Neuronal stem cell (in vitro differentiated cells): ENCODE measurements at regions not wholly inside any gene's neighbourhood (a gene's known extent, or its start where the extent isn't known, plus 50 kb on each side); places are given as distances from the start of the nearest gene placed in this dataset.

Source experiments
- DNase-seq: peaks from one replicate; pipeline ENCODE4 v3.0.0-alpha.2; 2013; ENCODE audit warnings: low spot score
- H2AFZ ChIP-seq: one replicate; pipeline ENCODE4 v1.6.1; 2013; ENCODE audit warnings: mild to moderate bottlenecking, low read length, inconsistent platforms
- H2AK5ac ChIP-seq: 2 replicates; pipeline ENCODE4 v1.6.1; 2013; ENCODE audit warnings: low read depth, mild to moderate bottlenecking, inconsistent platforms, low read length, moderate library complexity, mixed read lengths
- H2BK120ac ChIP-seq: 2 replicates; pipeline ENCODE4 v1.6.1; 2013; ENCODE audit warnings: low read depth, mild to moderate bottlenecking, inconsistent platforms, low read length, moderate library complexity, mixed read lengths
- H2BK12ac ChIP-seq: one replicate; pipeline ENCODE4 v1.6.1; 2013; ENCODE audit warnings: low read length, inconsistent platforms
- H2BK15ac ChIP-seq: 2 replicates; pipeline ENCODE4 v1.6.1; 2013; ENCODE audit warnings: mild to moderate bottlenecking, low read length, inconsistent platforms, mixed read lengths
- H2BK5ac ChIP-seq: one replicate; pipeline ENCODE4 v1.6.1; 2013; ENCODE audit warnings: inconsistent platforms, mild to moderate bottlenecking, low read length, moderate library complexity
- H3K14ac ChIP-seq: one replicate; pipeline ENCODE4 v1.6.1; 2013; ENCODE audit warnings: low read length, inconsistent platforms
- H3K18ac ChIP-seq: 2 replicates; pipeline ENCODE4 v1.6.1; 2013; ENCODE audit warnings: low read length, inconsistent platforms
- H3K23ac ChIP-seq: 2 replicates; pipeline ENCODE4 v1.6.1; 2013; ENCODE audit warnings: low read depth, mild to moderate bottlenecking, mixed read lengths, low read length, inconsistent platforms; ENCODE audit not compliant: poor library complexity
- H3K27ac ChIP-seq: replicated peaks from 3 replicates; pipeline ENCODE4 v1.5.1; 2013; ENCODE audit warnings: low read length, inconsistent platforms
- H3K27me3 ChIP-seq, 3 experiments: 2 replicates each; pipeline ENCODE4 v1.6.1; 2013; ENCODE audit warnings: low read length in 3 of 3, mild to moderate bottlenecking in 2 of 3, inconsistent platforms in 1 of 3, low read depth in 1 of 3, mixed read lengths in 1 of 3, moderate library complexity in 1 of 3; ENCODE audit not compliant: control insufficient read depth in 3 of 3, insufficient read depth in 3 of 3
- H3K36me3 ChIP-seq, 2 donors: replicated peaks in 1 of 2; 2 replicates each; pipeline ENCODE4 v1.6.1; 2013; ENCODE audit warnings: low read length in 2 of 2; ENCODE audit not compliant: control insufficient read depth in 2 of 2, insufficient read depth in 2 of 2
- H3K4ac ChIP-seq: 2 replicates; pipeline ENCODE4 v1.6.1; 2013; ENCODE audit warnings: inconsistent platforms, mild to moderate bottlenecking, low read length, moderate library complexity
- H3K4me1 ChIP-seq, 2 donors: 1 replicate in 1 of 2; 2 replicates in 1 of 2; pipeline ENCODE4 v1.6.1; 2013; ENCODE audit warnings: low read length in 2 of 2, low read depth in 1 of 2; ENCODE audit not compliant: control insufficient read depth in 2 of 2, insufficient read depth in 1 of 2
- H3K4me2 ChIP-seq: one replicate; pipeline ENCODE4 v1.6.1; 2013; ENCODE audit warnings: mild to moderate bottlenecking, low read length, inconsistent platforms; ENCODE audit not compliant: insufficient read depth, poor library complexity, severe bottlenecking
- H3K4me3 ChIP-seq, 2 donors: 2 replicates each; pipeline ENCODE4 v1.5.1; 2013; ENCODE audit warnings: low read length in 2 of 2, mild to moderate bottlenecking in 2 of 2, inconsistent platforms in 1 of 2, moderate library complexity in 1 of 2
- H3K79me1 ChIP-seq: one replicate; pipeline ENCODE4 v1.6.1; 2013; ENCODE audit warnings: low read depth, mild to moderate bottlenecking, inconsistent platforms, low read length, moderate library complexity
- H3K9ac ChIP-seq: one replicate; pipeline ENCODE4 v1.6.1; 2013; ENCODE audit warnings: mild to moderate bottlenecking, low read depth, low read length, inconsistent platforms; ENCODE audit not compliant: poor library complexity
- H3K9me3 ChIP-seq, 2 donors: replicated peaks in 1 of 2; 2 replicates each; pipeline versions ENCODE3 to v1.6.1; 2013; ENCODE audit warnings: low read length in 2 of 2, mild to moderate bottlenecking in 2 of 2, inconsistent platforms in 1 of 2, low read depth in 1 of 2, mixed read lengths in 1 of 2, moderate library complexity in 1 of 2; ENCODE audit not compliant: control insufficient read depth in 2 of 2, insufficient read depth in 1 of 2
- H4K8ac ChIP-seq: one replicate; pipeline ENCODE4 v1.6.1; 2013; ENCODE audit warnings: low read depth, mild to moderate bottlenecking, inconsistent platforms, low read length, moderate library complexity
- H4K91ac ChIP-seq: one replicate; pipeline ENCODE4 v1.6.1; 2013; ENCODE audit warnings: low read length, low read depth, mild to moderate bottlenecking, inconsistent platforms; ENCODE audit not compliant: poor library complexity
- WGBS, 2 donors: extraction: QIAGEN DNeasy Blood & Tissue Kit; methylation state at CpG; one replicate each; pipeline ENCODE4 v1.1.7; 2013; ENCODE audit warnings: missing lambda C conversion rate in 2 of 2, mixed read lengths in 1 of 2; ENCODE audit not compliant: insufficient read length in 2 of 2, insufficient replicate concordance in 1 of 2; ENCODE audit errors: extremely low coverage in 2 of 2; 5-methylcytosine and 5-hydroxymethylcytosine counted together

DNA sequence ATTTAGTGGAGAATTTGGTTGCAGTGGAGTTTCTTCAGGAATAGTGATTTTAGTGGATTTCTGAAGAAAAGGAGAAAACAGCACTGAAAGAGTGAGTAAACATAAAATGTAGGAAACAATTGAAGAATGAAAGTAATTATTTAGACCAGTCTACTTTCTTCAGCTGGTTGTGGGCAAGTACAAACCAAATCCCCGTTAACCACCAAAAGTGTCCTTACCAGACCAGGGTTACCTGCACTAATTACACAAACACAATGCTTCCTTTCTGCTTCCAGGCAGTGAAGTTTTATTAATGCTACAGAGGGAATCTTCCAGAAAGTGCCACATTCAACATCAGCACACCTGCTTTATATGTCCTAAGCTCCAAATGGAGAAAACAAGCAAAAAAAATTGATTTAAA, 248.0 kb upstream of the TBC1D5 start:
- H2AFZ ChIP-seq: no peak overlapping the region
- no peaks in the 10 kb centered on the region for H3K9me3 ChIP-seq

GRCh38 chr3:17986348-17986816, 244.0 kb upstream of the TBC1D5 start:
- no peak overlapping the region for H2BK12ac ChIP-seq
- WGBS, 2 donors: no CpG with 5 or more reads among the region's 2 CpGs

More for the DNA sequence above, 248.0 kb upstream of the TBC1D5 start:
- Histone ChIP-seq H3K14ac (no peak overlapping the region), H3K4me2 (no peak overlapping the region), H3K27ac (no peak overlapping the region), H3K27me3 (no peaks in the 10 kb centered on the region), H3K18ac (no peak overlapping the region), H3K4me1 (no peaks in the 10 kb centered on the region), H3K36me3 (no peaks in the 10 kb centered on the region), H3K79me1 (no peaks in the 10 kb centered on the region), H2BK5ac (no peak overlapping the region), H3K4ac (no peak overlapping the region), H3K23ac (no peak overlapping the region), H2BK120ac (no peak overlapping the region), H3K9ac (no peak overlapping the region), H3K4me3 (no peak overlapping the region), H4K8ac (no peak overlapping the region), H2BK15ac (no peak overlapping the region), H2AK5ac (no peak overlapping the region), H4K91ac (no peak overlapping the region), H2BK12ac (no peak overlapping the region)
- WGBS, 2 donors: no CpG with 5 or more reads among the region's 1 CpG
- no peak for DNase-seq

GRCh38 chr3:17985658-17986347, 243.4 kb upstream of the TBC1D5 start:
- no peaks in the 10 kb centered on the region for H3K36me3 ChIP-seq
- no peak overlapping the region for H2AFZ ChIP-seq
- H3K79me1 ChIP-seq: no peaks in the 10 kb centered on the region
- H3K9ac ChIP-seq: no peak overlapping the region
- H3K9me3 ChIP-seq: no peaks in the 10 kb centered on the region
- H3K4me1 ChIP-seq: no peaks in the 10 kb centered on the region
- H2BK120ac ChIP-seq: no peak overlapping the region
- no peaks in the 10 kb centered on the region for H3K27me3 ChIP-seq
- WGBS, 2 donors: no CpG with 5 or more reads among the region's 2 CpGs
- no peak overlapping the region for H2BK5ac ChIP-seq
- H2BK12ac ChIP-seq: no peak overlapping the region
- H3K14ac ChIP-seq: no peak overlapping the region
- no peak overlapping the region for H4K8ac ChIP-seq
- H3K23ac ChIP-seq: no peak overlapping the region
- no peak for DNase-seq
- H2AK5ac ChIP-seq: no peak overlapping the region
- no peak overlapping the region for H2BK15ac ChIP-seq
- H3K4me3 ChIP-seq: no peak overlapping the region
- H3K27ac ChIP-seq: no peak overlapping the region
- no peak overlapping the region for H3K4me2 ChIP-seq
- H3K18ac ChIP-seq: no peak overlapping the region
- no peak overlapping the region for H4K91ac ChIP-seq
- no peak overlapping the region for H3K4ac ChIP-seq

More at GRCh38 chr3:17986348-17986816, 244.0 kb upstream of the TBC1D5 start:
- H3K27me3 ChIP-seq: no peaks in the 10 kb centered on the region
- H3K4me2 ChIP-seq: no peak overlapping the region
- H2AK5ac ChIP-seq: no peak overlapping the region
- H4K8ac ChIP-seq: no peak overlapping the region
- no peak overlapping the region for H3K18ac ChIP-seq
- no peak overlapping the region for H3K9ac ChIP-seq
- H2BK5ac ChIP-seq: no peak overlapping the region
- no peak overlapping the region for H4K91ac ChIP-seq
- H3K9me3 ChIP-seq: no peaks in the 10 kb centered on the region
- H3K36me3 ChIP-seq: no peaks in the 10 kb centered on the region
- H3K27ac ChIP-seq: no peak overlapping the region
- H3K79me1 ChIP-seq: no peaks in the 10 kb centered on the region
- H3K4ac ChIP-seq: no peak overlapping the region
- H3K23ac ChIP-seq: no peak overlapping the region
- H3K4me1 ChIP-seq: no peaks in the 10 kb centered on the region
- H3K14ac ChIP-seq: no peak overlapping the region
- H2BK15ac ChIP-seq: no peak overlapping the region
- H2BK120ac ChIP-seq: no peak overlapping the region
- H3K4me3 ChIP-seq: no peak overlapping the region
- no peak for DNase-seq
- no peak overlapping the region for H2AFZ ChIP-seq

DNA sequence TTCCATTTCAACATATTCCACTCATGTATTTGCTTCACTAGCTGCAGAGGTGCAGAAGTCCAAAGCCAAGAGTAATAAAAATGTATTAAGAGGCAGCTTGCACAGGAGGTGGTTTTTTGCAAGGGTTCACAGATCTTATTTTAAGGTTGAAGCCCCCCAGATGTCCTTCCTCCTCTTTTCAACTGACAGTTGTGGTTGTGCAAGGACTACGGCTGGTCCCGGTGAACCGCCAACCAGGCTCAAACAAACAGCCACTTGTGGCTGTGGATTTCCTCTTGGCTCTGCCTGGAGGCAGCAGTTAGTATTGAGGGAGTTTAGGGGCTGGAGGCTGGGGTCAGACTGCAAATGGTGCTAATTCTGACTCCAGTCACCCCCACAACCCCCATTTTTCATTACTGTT, 240.7 kb upstream of the TBC1D5 start:
- no CpG with 5 or more reads among the region's 3 CpGs for WGBS, 2 donors
- DNase-seq: no peak
- Histone ChIP-seq H2BK120ac (no peak overlapping the region), H3K14ac (no peak overlapping the region), H2BK15ac (no peak overlapping the region), H2AFZ (no peak overlapping the region), H3K79me1 (no peaks in the 10 kb centered on the region), H3K27ac (no peak overlapping the region), H3K23ac (no peak overlapping the region), H3K36me3 (no peaks in the 10 kb centered on the region), H3K4me2 (no peak overlapping the region), H4K8ac (no peak overlapping the region), H3K4ac (no peak overlapping the region), H3K4me1 (peaks cover 0 to 4% of the 10 kb centered on the region in 2 donors), H2BK12ac (no peak overlapping the region), H2AK5ac (no peak overlapping the region), H2BK5ac (no peak overlapping the region), H3K27me3 (no peaks in the 10 kb centered on the region), H4K91ac (no peak overlapping the region), H3K9ac (no peak overlapping the region), H3K4me3 (no peak overlapping the region), H3K18ac (no peak overlapping the region), H3K9me3 (no peaks in the 10 kb centered on the region)
